Prostate gland (tissue), 2 donors: ENCODE measurements at regions not wholly inside any gene's neighbourhood (a gene's known extent, or its start where the extent isn't known, plus 50 kb on each side); places are given as distances from the start of the nearest gene placed in this dataset.

Experiments
- DNase-seq: peaks from one replicate; pipeline ENCODE4 v3.0.0-alpha.2; 2019; ENCODE audit warnings: low spot score
- H3K27ac ChIP-seq, 2 donors: fragments of 200-600 bp; sonication (generic); 2 replicates each; pipeline ENCODE4 v1.5.1; 2017 to 2019
- H3K27me3 ChIP-seq: fragments of 200-600 bp; sonication (generic); replicated peaks from 2 replicates; pipeline ENCODE4 v1.5.1; 2019; ENCODE audit not compliant: insufficient read depth
- H3K36me3 ChIP-seq, 2 donors: fragments of 200-600 bp; sonication (generic); 1 replicate in 1 of 2; 2 replicates in 1 of 2; pipeline versions ENCODE4 v1.5.1 to v1.8.1; 2017 to 2019
- H3K4me1 ChIP-seq: fragments of 200-600 bp; sonication (generic); replicated peaks from 2 replicates; pipeline ENCODE4 v1.5.1; 2019
- H3K4me3 ChIP-seq, 2 donors: fragments of 200-600 bp; sonication (generic); 2 replicates each; pipeline ENCODE4 v1.5.1; 2017 to 2019
- H3K9me3 ChIP-seq: fragments of 200-600 bp; sonication (generic); 2 replicates; pipeline ENCODE4 v1.5.1; 2017
- CTCF ChIP-seq, 4 experiments: fragments of 200-600 bp in 2 of 4; fragments of 450-650 bp in 2 of 4; sonication (generic) in 2 of 4; IDR thresholded peaks; 1 replicate in 3 of 4; 2 replicates in 1 of 4; pipeline ENCODE4 v1.5.1; 2016 to 2019; ENCODE audit warnings: antibody characterized with exemption in 4 of 4, mild to moderate bottlenecking in 2 of 4, moderate library complexity in 2 of 4
- POLR2A ChIP-seq: fragments of 450-650 bp; IDR thresholded peaks from one replicate; pipeline ENCODE4 v1.6.1; 2016; ENCODE audit warnings: antibody characterized with exemption, mild to moderate bottlenecking
- POLR2AphosphoS5 ChIP-seq: sonication (generic); formaldehyde crosslinking; IDR thresholded peaks from one replicate; pipeline ENCODE4 v1.6.1; 2017; ENCODE audit warnings: antibody characterized with exemption
- WGBS: methylation state at CpG from one replicate; pipeline ENCODE4 v1.1.5; 2018; 5-methylcytosine and 5-hydroxymethylcytosine counted together
- intact Hi-C: fragments of 100-400 bp; cut with DNase I; formaldehyde crosslinking; loops from one replicate; pipeline ENCODE4 v1.14.2; 2022

DNA sequence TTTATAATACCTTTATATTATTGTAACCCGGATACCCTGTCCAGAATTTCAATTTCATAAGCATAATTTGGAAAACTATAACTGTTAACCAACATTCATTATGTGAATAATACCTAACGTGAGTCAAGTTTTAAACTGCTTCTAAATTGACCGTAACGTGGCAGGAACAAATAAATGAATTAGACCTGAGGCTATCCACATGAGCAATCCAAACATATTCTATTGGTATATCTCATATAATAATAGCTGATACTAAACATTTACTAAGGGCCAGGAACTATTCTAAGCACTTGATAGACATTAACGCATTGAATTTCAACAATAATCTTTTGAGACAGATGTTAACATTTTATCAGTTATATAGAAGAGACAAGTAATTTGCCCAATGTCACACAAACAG, 276.4 kb downstream of the MEF2C start:
- intact Hi-C loops: no loop called here
- Histone ChIP-seq H3K4me3 (no peak overlapping the region), H3K9me3 (no peaks in the 10 kb centered on the region), H3K36me3 (no peaks in the 10 kb centered on the region), H3K27me3 (no peaks in the 10 kb centered on the region), H3K4me1 (no peaks in the 10 kb centered on the region), H3K27ac (no peak overlapping the region)
- no peak for TF ChIP-seq POLR2AphosphoS5
- no peak for TF ChIP-seq POLR2A
- TF ChIP-seq CTCF (IDR thresholded peaks at IDR 0.05): no peak
- WGBS: 75% methylated on average over 5 of the region's 5 CpGs
- no peak for DNase-seq

DNA sequence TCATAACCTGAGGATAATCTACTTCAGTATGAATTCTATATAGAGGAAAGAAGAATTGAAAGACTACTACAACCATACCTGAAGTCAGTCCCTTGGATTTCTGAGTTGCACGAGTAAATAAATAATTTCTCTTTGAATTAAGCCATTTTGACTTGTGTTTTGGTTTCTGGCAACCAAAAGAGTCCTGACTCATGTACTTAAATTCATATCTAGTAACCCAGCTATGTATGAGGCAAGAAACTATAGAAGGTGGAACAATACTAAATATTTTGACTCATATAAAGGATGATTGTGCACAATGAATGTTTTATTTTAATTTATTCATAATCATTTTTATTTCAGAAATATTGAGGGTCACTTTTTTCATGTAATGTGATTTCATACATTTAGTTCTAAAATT, 276.8 kb downstream of the MEF2C start:
- Histone ChIP-seq H3K27me3 (no peaks in the 10 kb centered on the region), H3K9me3 (no peaks in the 10 kb centered on the region), H3K4me3 (no peak overlapping the region), H3K36me3 (no peaks in the 10 kb centered on the region), H3K4me1 (no peaks in the 10 kb centered on the region), H3K27ac (no peak overlapping the region)
- no peak for DNase-seq
- TF ChIP-seq POLR2A: no peak
- TF ChIP-seq CTCF (IDR thresholded peaks at IDR 0.05): no peak
- TF ChIP-seq POLR2AphosphoS5: no peak
- 87% methylated on average over 1 of the region's 1 CpG for WGBS
- intact Hi-C loops: no loop called here

DNA sequence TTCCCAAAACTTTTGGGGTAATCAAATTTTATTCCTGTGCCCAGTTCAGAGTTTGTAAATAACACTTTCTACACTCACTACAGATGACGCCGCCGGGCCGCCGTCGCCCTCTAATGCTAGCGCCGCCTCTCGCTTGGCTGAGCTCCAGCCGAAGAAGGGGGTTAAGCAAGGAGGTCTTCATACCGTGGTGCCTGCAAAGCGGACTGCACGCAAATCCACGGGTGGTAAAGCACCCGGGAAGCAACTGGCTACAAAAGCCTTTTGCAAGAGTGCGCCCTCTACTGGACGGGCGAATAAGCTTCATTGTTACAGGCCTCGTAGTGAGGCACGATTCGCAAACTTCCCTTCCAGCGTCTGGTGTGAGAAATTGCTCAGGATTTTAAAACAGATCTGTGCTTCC, 280.4 kb downstream of the MEF2C start:
- DNase-seq: no peak
- WGBS: 93% methylated on average over 22 of the region's 22 CpGs
- no peaks in the 10 kb centered on the region for H3K4me1 ChIP-seq
- H3K27me3 ChIP-seq: no peaks in the 10 kb centered on the region
- TF ChIP-seq POLR2A (no peak), POLR2AphosphoS5 (no peak), CTCF (IDR thresholded peaks at IDR 0.05) (no peak)
- no peaks in the 10 kb centered on the region for H3K9me3 ChIP-seq
- intact Hi-C loops: no loop called here
- no peak overlapping the region for H3K4me3 ChIP-seq
- H3K27ac ChIP-seq: no peak overlapping the region
- H3K36me3 ChIP-seq: no peaks in the 10 kb centered on the region

- H3K4me1 ChIP-seq: no peaks in the 10 kb centered on the region
- H3K4me3 ChIP-seq: no peak overlapping the region
- intact Hi-C loops: no loop called here
- DNase-seq: no peak
- 67% methylated on average over 1 of the region's 1 CpG for WGBS
- TF ChIP-seq POLR2AphosphoS5 (no peak), POLR2A (no peak), CTCF (IDR thresholded peaks at IDR 0.05) (no peak)
- H3K27ac ChIP-seq: no peak overlapping the region
- H3K36me3 ChIP-seq: no peaks in the 10 kb centered on the region
- no peaks in the 10 kb centered on the region for H3K9me3 ChIP-seq
- H3K27me3 ChIP-seq: no peaks in the 10 kb centered on the region
These were observed 288.5 kb downstream of the MEF2C start for GRCh38 chr5:88594441-88594840.

DNA sequence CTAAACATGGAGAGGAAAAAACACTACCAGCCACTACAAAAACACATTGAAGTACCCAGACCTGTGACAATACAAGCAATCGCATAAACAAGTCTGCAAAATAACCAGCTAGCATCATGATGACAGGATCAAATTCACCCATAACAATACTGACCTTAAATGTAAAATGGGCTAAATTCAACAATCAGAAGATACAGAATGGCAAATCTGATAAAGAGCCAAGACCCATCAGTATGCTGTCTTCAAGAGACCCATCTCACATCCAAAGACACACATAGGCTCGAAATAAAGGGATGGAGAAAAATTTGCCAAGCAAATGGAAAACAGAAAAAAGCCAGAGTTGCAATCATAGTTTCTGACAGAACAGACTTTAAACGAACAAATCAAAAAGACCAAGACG, 294.4 kb downstream of the MEF2C start:
- Histone ChIP-seq H3K27ac (no peak overlapping the region), H3K27me3 (no peaks in the 10 kb centered on the region), H3K4me3 (no peak overlapping the region), H3K9me3 (no peaks in the 10 kb centered on the region), H3K4me1 (no peaks in the 10 kb centered on the region), H3K36me3 (no peaks in the 10 kb centered on the region)
- TF ChIP-seq POLR2AphosphoS5 (no peak), CTCF (IDR thresholded peaks at IDR 0.05) (no peak), POLR2A (no peak)
- 89% methylated on average over 4 of the region's 4 CpGs for WGBS
- no peak for DNase-seq
- intact Hi-C loops: no loop called here
